HL-60 (cell line): ENCODE measurements at regions not wholly inside any gene's neighbourhood (a gene's known extent, or its start where the extent isn't known, plus 50 kb on each side); places are given as distances from the start of the nearest gene placed in this dataset.
"Not testable (repeated sequence)": the region's sequence is repeated elsewhere in the genome, so short reads cannot be mapped to it uniquely, and the experiment has no call there.

Experiments
- DNase-seq, 2 experiments: peaks; one replicate each; pipeline ENCODE4 v3.0.0-alpha.2; 2010 to 2020; ENCODE audit warnings: low read depth in 1 of 2, low spot score in 1 of 2
- H3K27ac ChIP-seq: fragments of 250-450 bp; sonication (Bioruptor Pico); replicated peaks from 2 replicates; pipeline ENCODE4 v1.5.1; 2020; ENCODE audit warnings: mild to moderate bottlenecking, moderate library complexity
- H3K27me3 ChIP-seq: fragments of 250-450 bp; sonication (Bioruptor Pico); 2 replicates; pipeline ENCODE4 v1.5.1; 2021; ENCODE audit warnings: mild to moderate bottlenecking, moderate library complexity; ENCODE audit not compliant: insufficient read depth, poor library complexity, severe bottlenecking
- H3K4me3 ChIP-seq: replicated peaks from 2 replicates; pipeline ENCODE4 v1.5.1; 2011; ENCODE audit warnings: mild to moderate bottlenecking, control low read depth, low read length; ENCODE audit not compliant: insufficient read depth
- GABPA ChIP-seq: IDR thresholded peaks from 2 replicates; pipeline ENCODE4 v1.6.1; 2012; ENCODE audit warnings: low read depth
- POLR2AphosphoS5 ChIP-seq: IDR thresholded peaks from 2 replicates; pipeline ENCODE4 v1.6.1; 2012; ENCODE audit warnings: low read depth
- SPI1 ChIP-seq: IDR thresholded peaks from 2 replicates; pipeline ENCODE4 v1.6.1; 2012; ENCODE audit warnings: low read depth, mild to moderate bottlenecking, borderline replicate concordance
- TF ChIP-seq, protein P1 (sequence below): IDR thresholded peaks from 2 replicates; pipeline ENCODE4 v1.6.1; 2012; ENCODE audit warnings: low read depth; ENCODE audit not compliant: insufficient replicate concordance
- TF ChIP-seq, protein P2 (sequence below): IDR thresholded peaks from one replicate; pipeline ENCODE4 v1.5.1; 2011; ENCODE audit warnings: low read length, control low read depth, inconsistent platforms; ENCODE audit not compliant: insufficient read depth

GRCh38 chr13:44796597-44797490 lies 192.4 kb downstream of the NUFIP1 start:
- no peaks in the 10 kb centered on the region for H3K27me3 ChIP-seq
- no peak overlapping the region for H3K4me3 ChIP-seq
- TF ChIP-seq, protein P1, sequence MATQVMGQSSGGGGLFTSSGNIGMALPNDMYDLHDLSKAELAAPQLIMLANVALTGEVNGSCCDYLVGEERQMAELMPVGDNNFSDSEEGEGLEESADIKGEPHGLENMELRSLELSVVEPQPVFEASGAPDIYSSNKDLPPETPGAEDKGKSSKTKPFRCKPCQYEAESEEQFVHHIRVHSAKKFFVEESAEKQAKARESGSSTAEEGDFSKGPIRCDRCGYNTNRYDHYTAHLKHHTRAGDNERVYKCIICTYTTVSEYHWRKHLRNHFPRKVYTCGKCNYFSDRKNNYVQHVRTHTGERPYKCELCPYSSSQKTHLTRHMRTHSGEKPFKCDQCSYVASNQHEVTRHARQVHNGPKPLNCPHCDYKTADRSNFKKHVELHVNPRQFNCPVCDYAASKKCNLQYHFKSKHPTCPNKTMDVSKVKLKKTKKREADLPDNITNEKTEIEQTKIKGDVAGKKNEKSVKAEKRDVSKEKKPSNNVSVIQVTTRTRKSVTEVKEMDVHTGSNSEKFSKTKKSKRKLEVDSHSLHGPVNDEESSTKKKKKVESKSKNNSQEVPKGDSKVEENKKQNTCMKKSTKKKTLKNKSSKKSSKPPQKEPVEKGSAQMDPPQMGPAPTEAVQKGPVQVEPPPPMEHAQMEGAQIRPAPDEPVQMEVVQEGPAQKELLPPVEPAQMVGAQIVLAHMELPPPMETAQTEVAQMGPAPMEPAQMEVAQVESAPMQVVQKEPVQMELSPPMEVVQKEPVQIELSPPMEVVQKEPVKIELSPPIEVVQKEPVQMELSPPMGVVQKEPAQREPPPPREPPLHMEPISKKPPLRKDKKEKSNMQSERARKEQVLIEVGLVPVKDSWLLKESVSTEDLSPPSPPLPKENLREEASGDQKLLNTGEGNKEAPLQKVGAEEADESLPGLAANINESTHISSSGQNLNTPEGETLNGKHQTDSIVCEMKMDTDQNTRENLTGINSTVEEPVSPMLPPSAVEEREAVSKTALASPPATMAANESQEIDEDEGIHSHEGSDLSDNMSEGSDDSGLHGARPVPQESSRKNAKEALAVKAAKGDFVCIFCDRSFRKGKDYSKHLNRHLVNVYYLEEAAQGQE = no peak
- TF ChIP-seq GABPA (no peak), SPI1 (no peak), POLR2AphosphoS5 (no peak)
- TF ChIP-seq, protein P2, sequence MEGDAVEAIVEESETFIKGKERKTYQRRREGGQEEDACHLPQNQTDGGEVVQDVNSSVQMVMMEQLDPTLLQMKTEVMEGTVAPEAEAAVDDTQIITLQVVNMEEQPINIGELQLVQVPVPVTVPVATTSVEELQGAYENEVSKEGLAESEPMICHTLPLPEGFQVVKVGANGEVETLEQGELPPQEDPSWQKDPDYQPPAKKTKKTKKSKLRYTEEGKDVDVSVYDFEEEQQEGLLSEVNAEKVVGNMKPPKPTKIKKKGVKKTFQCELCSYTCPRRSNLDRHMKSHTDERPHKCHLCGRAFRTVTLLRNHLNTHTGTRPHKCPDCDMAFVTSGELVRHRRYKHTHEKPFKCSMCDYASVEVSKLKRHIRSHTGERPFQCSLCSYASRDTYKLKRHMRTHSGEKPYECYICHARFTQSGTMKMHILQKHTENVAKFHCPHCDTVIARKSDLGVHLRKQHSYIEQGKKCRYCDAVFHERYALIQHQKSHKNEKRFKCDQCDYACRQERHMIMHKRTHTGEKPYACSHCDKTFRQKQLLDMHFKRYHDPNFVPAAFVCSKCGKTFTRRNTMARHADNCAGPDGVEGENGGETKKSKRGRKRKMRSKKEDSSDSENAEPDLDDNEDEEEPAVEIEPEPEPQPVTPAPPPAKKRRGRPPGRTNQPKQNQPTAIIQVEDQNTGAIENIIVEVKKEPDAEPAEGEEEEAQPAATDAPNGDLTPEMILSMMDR = no peak
- no peak overlapping the region for H3K27ac ChIP-seq
- DNase-seq = peak in 1 of 2 experiments; percentile 44

DNA sequence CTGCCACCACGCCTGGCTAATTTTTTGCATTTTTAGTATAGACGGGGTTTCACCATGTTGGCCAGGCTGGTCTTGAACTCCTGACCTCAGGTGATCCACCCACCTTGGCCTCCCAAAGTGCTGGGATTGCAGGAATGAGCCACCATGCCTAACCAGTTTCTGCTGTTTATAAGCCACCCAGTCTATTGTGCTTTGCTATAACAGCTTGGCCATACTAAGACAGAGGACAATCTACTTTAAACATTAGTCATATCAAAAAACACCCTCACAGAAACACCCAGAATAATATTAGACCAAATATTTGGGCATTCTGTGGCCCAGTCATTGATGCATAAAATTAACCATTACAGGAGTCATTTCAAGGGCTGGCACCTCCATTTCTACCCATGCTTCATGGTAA lies 193.2 kb downstream of the NUFIP1 start:
- not testable (repeated sequence) for DNase-seq, H3K4me3 ChIP-seq, H3K27me3 ChIP-seq, H3K27ac ChIP-seq

- no peak for DNase-seq
- no peaks in the 10 kb centered on the region for H3K27me3 ChIP-seq
- no peak overlapping the region for H3K4me3 ChIP-seq
- H3K27ac ChIP-seq = no peak overlapping the region
- no peak for TF ChIP-seq SPI1
- no peak for TF ChIP-seq GABPA
- TF ChIP-seq, protein P1 = no peak
- TF ChIP-seq, protein P2 = no peak
Measured at GRCh38 chr13:44795176-44795575, 194.1 kb downstream of the NUFIP1 start.

DNA sequence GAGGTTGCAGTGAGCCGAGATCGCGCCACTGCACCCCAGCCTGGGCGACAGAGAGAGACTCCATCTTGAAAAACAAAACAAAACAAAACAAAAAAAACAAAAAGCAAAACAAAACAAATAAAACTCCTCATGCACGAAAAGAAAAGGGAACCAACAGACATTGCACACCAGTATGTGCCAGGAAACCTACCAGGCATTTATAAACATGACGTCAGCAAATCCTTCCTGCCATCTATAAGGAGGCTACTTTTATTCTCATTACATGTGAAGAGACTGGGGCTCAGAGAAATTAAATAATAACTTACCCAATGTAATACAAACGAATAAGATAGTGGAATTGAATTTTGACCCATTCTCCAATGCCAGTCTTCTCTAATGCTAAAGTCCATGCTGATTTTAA lies 197.2 kb downstream of the NUFIP1 start:
- Histone ChIP-seq H3K27ac (no peak overlapping the region), H3K27me3 (no peaks in the 10 kb centered on the region), H3K4me3 (no peak overlapping the region)
- TF ChIP-seq, protein P2 = no peak
- TF ChIP-seq, protein P1 = no peak
- TF ChIP-seq SPI1 = no peak
- no peak for TF ChIP-seq GABPA
- TF ChIP-seq POLR2AphosphoS5 = no peak
- no peak for DNase-seq
